Stimulated activated CD4-positive, alpha-beta T cell treated with anti-CD3 and anti-CD28 coated beads, Interleukin-1b, Interleukin-23, amount 100 ng/mL, for 4 hours (primary cell): ENCODE measurements at regions not wholly inside any gene's neighbourhood (a gene's known extent, or its start where the extent isn't known, plus 50 kb on each side); places are given as distances from the start of the nearest gene placed in this dataset.
"Not testable (repeated sequence)": the region's sequence is repeated elsewhere in the genome, so short reads cannot be mapped to it uniquely, and the experiment has no call there.

ENCODE experiments used
- DNase-seq, 2 donors: peaks; one replicate each; pipeline ENCODE4 v3.0.0-alpha.2; 2020; ENCODE audit warnings: low read depth in 2 of 2

DNA sequence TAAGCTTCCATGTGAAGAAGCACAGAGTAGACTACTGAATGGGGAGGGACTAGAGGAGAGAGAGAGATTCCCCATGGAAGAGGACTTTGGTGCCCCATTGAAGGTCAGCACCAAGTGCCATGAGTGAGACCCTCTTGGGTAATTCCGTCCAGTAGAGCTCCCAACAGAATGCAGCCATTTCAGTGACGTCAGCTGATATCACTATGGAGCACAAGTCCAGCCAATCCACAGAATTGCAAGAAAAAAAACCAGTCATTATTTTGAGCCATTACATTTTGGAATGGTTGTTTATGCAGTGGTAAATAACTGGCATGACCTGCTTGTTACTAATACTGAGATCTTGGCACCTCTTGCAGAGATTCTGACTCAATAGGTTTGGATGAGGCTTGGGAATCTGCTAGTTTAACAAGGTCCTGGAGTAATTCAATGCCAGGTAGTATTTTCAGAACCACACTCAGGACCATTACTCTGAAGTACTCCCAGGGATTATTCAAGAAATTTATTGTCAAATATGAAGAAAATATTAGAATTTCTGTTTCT, 52.6 kb upstream of the SP8 start:
- no peak for DNase-seq

GRCh38 chr7:20839987-20840386, 53.3 kb upstream of the SP8 start:
- no peak for DNase-seq

- DNase-seq: no peak
Measured at GRCh38 chr7:20846791-20847190, 60.1 kb upstream of the SP8 start.

DNA sequence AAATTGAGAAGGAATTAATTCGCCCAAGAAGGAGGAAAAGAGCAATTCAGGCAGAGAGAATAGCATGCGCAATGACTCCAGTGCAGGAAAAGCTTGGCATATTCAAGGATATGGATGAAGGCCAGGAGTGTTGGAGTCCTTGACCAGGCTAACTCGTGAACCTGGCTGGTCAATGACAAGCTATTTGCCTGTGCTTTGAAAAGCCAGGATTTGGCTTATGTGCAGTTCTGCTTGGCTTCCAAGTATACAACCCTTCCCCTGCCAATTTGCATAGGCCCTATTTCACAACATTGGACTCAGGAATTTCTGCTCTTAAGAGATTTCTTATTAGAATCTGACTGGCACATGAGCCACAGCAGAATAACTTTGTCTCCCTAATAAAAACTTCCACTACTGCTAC, 72.3 kb upstream of the SP8 start:
- DNase-seq: no peak

- DNase-seq: no peak
Measured at GRCh38 chr7:20861468-20861867, 74.8 kb upstream of the SP8 start.

GRCh38 chr7:20862554-20862953, 75.9 kb upstream of the SP8 start:
- no peak for DNase-seq

DNA sequence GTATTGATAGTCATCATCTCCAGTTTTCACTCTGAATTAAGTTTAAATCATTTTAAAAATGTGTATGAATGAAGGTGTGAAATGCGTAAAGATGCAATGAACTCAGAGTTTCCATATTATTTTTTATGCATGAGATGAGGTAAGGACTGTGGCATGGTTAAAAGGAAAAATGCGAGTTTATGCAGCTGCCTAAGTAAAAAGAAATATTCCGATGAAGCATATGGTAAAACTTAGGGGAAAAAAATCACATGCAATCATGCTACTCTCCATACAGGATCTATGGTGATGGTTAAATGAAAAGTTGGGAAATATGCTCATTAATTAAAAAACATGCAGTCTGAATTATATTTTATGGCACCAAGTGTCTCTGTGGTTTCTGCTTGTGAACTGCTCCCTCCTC, 77.5 kb upstream of the SP8 start:
- DNase-seq: no peak

GRCh38 chr7:20865684-20866083, 79.0 kb upstream of the SP8 start:
- DNase-seq: no peak

- no peak for DNase-seq
Measured at GRCh38 chr7:20870977-20871376, 84.3 kb upstream of the SP8 start.

DNA sequence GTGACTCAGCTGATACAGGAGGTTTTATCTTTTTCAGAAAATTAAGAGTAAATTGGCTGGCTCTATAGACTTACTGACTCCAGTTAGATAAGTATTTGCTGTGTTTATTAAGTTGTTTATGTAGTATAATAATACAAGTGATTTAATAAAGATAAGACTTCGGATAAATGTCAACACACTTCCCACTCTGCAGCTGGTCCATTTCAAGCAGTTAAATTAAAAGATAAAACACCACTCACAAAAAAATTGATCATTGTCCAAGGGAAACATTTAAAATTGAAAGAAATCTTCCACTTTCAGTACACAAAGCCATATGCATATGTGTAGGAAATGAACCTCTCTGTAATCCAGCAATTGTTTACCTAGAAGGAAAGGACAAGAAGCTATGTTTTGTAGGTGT, 106.1 kb upstream of the SP8 start:
- no peak for DNase-seq

GRCh38 chr7:20894806-20895205, 108.1 kb upstream of the SP8 start:
- no peak for DNase-seq

DNA sequence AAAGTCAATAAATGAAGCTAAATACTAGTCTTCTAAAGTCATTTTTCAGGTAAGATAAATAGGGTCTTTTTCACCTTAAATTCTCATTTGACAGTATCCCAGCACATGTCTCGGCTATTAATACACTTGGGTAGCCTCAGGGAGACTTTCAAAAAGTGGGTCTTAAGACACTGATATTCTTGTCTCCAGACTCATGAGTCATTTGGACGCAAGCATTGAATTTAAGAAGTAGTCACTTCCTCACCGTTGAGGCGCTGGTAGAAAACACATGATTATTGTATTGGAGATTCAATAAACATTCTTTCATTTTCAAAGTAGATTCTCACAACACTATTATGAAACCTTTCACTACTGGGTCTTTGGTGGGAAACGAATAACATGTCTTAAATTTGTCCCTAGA, 108.9 kb upstream of the SP8 start:
- DNase-seq: no peak

DNA sequence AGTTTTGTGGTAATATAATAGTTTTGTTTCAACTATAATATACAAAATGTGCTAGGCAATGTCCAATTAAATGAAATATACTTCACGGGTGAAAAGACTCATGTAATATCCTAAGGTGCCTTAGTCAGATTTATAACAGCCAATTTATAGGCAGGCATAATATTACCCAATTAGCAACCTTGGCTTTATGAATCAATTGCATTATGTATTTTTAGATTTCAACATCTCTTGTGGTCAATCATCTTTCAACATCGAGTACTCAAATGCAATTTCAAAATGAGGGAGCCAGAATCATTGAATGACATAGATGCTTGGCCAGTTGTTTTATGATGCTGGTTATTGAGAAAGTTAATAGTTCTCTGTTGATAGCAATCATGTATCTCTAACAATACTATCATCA, 110.3 kb upstream of the SP8 start:
- no peak for DNase-seq

GRCh38 chr7:20906801-20907453, 120.2 kb upstream of the SP8 start:
- no peak for DNase-seq

GRCh38 chr7:20911081-20911480, 124.4 kb upstream of the SP8 start:
- DNase-seq: no peak

- DNase-seq: no peak
Measured at GRCh38 chr7:20913853-20914252, 127.2 kb upstream of the SP8 start.

GRCh38 chr7:20916311-20916710, 129.6 kb upstream of the SP8 start:
- no peak for DNase-seq

DNA sequence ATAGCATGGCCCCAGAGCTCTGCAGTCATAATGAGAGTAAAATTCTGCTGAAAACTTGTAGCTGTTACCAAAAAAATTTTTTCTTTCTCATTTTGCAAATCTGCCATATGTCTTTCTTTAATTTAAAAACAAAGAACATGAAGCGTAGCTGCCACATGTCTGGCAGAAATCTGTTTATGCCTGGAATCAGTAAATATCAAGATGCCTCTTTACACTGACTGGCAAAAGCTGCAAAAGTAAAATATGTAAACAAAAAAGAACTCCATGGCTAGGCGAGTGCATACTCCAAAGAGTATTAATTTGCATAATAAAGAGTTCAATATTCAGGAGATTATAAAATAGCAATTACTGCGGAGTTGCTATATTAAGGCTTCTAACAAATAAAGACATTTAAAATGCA, 130.9 kb upstream of the SP8 start:
- DNase-seq: no peak

DNA sequence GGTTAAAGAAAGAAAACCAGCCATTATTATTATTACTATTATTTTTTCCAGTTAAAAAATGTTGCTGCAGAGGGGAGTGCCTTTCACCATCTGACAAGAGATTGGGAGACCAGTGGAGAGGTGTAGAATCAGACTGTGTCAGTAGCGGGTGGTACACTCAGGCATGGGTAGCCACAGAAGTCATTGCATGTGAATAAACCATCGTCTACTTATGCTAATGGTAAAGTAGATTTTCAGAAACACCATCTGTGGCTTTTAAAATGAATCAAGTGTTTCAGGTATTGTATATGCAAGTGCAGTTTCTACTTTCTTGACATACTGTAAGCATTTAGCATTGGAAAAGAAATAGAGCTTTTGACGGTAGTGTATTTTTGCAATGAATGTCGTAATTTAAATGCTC, 131.5 kb upstream of the SP8 start:
- DNase-seq: no peak

DNA sequence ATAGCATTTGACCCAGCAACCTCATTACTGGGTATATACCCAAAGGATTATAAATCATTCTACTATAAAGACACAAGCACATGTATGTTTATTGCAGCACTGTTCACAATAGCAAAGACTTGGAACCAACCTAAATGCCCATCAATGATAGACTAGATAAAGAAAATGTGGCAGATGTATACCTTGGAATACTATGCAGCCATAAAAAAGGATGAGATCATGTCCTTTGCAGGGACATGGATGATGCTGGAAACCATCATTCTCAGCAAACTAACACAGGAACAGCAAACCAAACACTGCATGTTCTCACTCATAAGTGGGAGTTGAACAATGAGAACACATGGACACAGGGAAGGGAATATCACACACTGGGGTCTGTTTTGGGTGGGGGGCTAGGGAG, 140.5 kb upstream of the SP8 start:
- not testable (repeated sequence) for DNase-seq

- DNase-seq: no peak
Measured at GRCh38 chr7:20927976-20928375, 141.3 kb upstream of the SP8 start.

GRCh38 chr7:20929199-20929598, 142.5 kb upstream of the SP8 start:
- DNase-seq: no peak

GRCh38 chr7:20931739-20932138, 145.1 kb upstream of the SP8 start:
- DNase-seq: no peak
